ENCODE measurements at regions not wholly inside any gene's neighbourhood (a gene's known extent, or its start where the extent isn't known, plus 50 kb on each side); places are given as distances from the start of the nearest gene placed in this dataset.

- no peak for DNase-seq
These were observed 1260.8 kb upstream of the GJE1 start for GRCh38 chr6:140871911-140872310.

- no peak for DNase-seq
These were observed 1265.4 kb upstream of the GJE1 start for GRCh38 chr6:140867336-140867735.

- no peak for DNase-seq
These were observed 1274.2 kb upstream of the GJE1 start for GRCh38 chr6:140858381-140858971.

- DNase-seq, result no peak
These were observed 1274.9 kb upstream of the GJE1 start for GRCh38 chr6:140857739-140858380.

- DNase-seq, result no peak
These were observed 1277.2 kb upstream of the GJE1 start for GRCh38 chr6:140855520-140855919.

- no peak for DNase-seq
These were observed 1278.4 kb upstream of the GJE1 start for GRCh38 chr6:140854318-140854717.

- DNase-seq, result no peak
These were observed 1282.3 kb upstream of the GJE1 start for GRCh38 chr6:140850438-140850837.

GRCh38 chr6:140849456-140849855 is 1283.3 kb upstream of the GJE1 start:
- no peak for DNase-seq

- DNase-seq, result no peak
These were observed 1285.5 kb upstream of the GJE1 start for GRCh38 chr6:140847262-140847645.

GRCh38 chr6:140846503-140847261 is 1286.0 kb upstream of the GJE1 start:
- no peak for DNase-seq

- no peak for DNase-seq
These were observed 1287.0 kb upstream of the GJE1 start for GRCh38 chr6:140845701-140846100.

GRCh38 chr6:140844167-140844566 is 1288.6 kb upstream of the GJE1 start:
- no peak for DNase-seq

GRCh38 chr6:140833408-140833807 is 1299.3 kb upstream of the GJE1 start:
- DNase-seq, result no peak

- DNase-seq, result no peak
These were observed 1302.1 kb upstream of the GJE1 start for GRCh38 chr6:140830666-140831065.

- DNase-seq, result no peak
These were observed 1303.9 kb upstream of the GJE1 start for GRCh38 chr6:140828856-140829255.

- DNase-seq, result no peak
These were observed 1305.1 kb upstream of the GJE1 start for GRCh38 chr6:140827593-140827992.

- no peak for DNase-seq
These were observed 1307.0 kb upstream of the GJE1 start for GRCh38 chr6:140825731-140826130.

GRCh38 chr6:140824595-140824994 is 1308.1 kb upstream of the GJE1 start:
- DNase-seq, result no peak

GRCh38 chr6:140821196-140821595 is 1311.5 kb upstream of the GJE1 start:
- DNase-seq, result no peak

GRCh38 chr6:140817176-140817575 is 1315.5 kb upstream of the GJE1 start:
- no peak for DNase-seq

GRCh38 chr6:140816681-140817080 is 1316.0 kb upstream of the GJE1 start:
- no peak for DNase-seq

- DNase-seq, result no peak
These were observed 1320.1 kb upstream of the GJE1 start for GRCh38 chr6:140812636-140813035.

GRCh38 chr6:140811642-140812041 is 1321.1 kb upstream of the GJE1 start:
- no peak for DNase-seq

GRCh38 chr6:140809694-140810101 is 1323.0 kb upstream of the GJE1 start:
- peak in 2 of 5 experiments; percentile 40 to 83 for DNase-seq

Measured in T-helper 2 cell (primary cell).